Stimulated activated CD4-positive, alpha-beta T cell treated with anti-CD3 and anti-CD28 coated beads, Interleukin-4, amount 100 ng/mL, for 48 hours (primary cell): ENCODE measurements at regions not wholly inside any gene's neighbourhood (a gene's known extent, or its start where the extent isn't known, plus 50 kb on each side); places are given as distances from the start of the nearest gene placed in this dataset.

Experiments used
- DNase-seq, 2 donors: peaks; one replicate each; pipeline ENCODE4 v3.0.0-alpha.2; 2020; ENCODE audit warnings: low read depth in 2 of 2

DNA sequence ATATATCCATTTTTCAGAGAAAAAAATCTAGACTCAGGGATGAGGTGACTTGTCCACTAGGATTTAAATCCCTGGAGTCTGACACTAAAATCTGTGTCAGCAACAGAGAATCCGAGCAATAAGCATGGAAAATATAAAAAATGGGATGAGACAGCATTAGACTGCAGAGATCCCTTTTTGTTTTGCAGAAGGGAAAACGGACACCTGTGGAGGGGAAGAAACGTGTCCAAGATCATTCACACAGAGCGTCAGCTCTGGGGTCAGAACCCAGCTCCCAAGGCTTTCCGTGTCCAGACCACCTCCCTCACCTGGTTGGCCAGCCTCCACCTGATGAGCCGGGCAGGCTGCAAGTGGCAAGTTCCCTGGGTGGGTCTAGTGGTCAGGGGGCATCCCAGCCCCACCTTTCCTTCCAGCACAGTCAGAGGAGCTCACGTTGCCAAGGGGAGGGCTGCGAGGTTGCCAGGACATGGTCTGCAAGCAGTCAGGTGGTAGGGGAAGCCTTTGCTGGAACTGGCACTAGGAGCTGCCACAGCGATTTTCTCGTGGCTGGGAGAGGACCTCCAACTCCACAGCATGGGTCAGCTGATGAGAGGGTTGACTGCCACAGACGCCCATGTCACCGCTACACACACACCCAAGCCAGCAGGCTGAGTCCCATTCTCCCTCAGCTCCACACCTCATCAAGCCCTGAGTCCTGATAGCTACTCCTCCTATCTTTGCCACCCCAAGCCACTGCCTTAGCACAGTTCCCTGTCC, 65.9 kb upstream of the CPLX2 start:
- DNase-seq: no peak

GRCh38 chr5:175808711-175809110, 62.7 kb upstream of the CPLX2 start:
- no peak for DNase-seq

- no peak for DNase-seq
Measured at GRCh38 chr5:175809531-175810121, 61.8 kb upstream of the CPLX2 start.

DNA sequence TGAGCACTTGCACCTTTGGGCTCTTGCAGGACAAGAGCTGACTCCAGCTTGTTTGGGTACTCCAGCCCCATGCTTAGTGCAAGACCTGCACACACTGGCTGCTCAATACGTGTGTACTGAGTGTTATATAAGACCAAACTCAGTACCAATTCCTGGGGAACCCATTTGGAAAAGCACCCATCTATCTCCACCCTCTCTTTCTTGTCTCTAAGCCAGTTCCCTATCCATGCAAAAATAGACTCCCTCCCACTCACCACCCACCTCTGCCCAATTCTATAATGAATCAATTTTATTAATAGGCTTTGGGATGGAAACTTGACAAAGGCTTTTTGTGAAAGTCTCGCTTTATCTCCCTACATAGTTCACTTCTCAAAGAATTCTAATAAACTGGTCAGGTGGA, 60.9 kb upstream of the CPLX2 start:
- no peak for DNase-seq

GRCh38 chr5:175811589-175811988, 59.8 kb upstream of the CPLX2 start:
- DNase-seq: no peak

GRCh38 chr5:175813943-175814630, 57.3 kb upstream of the CPLX2 start:
- no peak for DNase-seq

DNA sequence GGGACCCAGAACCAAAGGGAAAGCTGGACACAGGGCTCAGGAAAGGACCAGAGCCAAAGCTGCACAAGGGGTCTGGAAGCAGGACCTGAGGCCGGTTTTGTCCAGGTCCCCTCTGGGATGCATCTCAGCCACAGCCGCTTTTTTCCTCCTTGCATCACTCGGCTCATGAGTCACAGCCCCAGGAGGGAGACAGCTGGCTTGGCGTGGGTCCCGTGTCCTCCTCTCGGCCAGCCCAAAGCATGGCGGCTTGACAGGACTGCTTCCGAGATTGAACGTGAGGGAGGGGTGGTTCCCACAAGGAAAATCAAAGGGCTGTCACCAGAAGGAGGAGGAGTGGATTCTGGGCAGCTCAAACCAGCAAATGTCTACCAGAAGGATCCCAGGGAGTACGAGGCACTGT, 56.7 kb upstream of the CPLX2 start:
- no peak for DNase-seq

GRCh38 chr5:175815126-175815913, 56.1 kb upstream of the CPLX2 start:
- DNase-seq: no peak

DNA sequence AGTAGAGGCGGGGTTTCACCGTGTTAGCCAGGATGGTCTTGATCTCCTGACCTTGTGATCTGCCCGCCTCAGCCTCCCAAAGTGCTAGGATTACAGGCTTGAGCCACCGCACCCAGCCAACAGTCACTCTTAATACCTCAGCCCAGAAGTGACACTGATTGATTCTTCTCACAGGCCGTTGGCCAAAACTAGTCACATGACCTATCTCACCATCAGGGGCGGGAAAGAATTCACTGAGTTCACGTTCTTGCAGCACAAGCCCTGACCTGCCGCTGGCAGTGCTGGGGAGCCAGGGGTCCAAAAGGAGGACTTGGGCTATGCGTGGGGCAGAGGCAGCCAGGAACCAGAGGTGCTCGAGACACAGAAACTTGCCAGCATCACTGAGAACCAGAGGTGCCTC, 55.0 kb upstream of the CPLX2 start:
- no peak for DNase-seq

DNA sequence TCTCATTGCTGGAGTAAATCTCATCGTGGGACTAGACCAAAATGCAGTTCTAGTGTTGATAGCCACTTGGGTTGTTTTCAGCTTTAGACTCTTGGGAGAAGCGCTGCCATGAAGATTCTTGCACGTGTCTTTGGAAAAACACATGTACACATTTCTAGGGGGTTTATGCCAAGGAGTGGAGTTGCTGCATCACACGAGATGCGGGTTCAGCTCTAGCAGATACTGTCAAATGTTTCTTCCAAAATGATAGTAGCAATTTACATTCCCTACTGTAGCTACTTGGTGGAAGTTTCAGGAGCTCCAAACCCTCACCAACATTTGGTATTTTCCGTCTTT, 52.3 kb upstream of the CPLX2 start:
- no peak for DNase-seq

- no peak for DNase-seq
Measured at GRCh38 chr5:175820230-175820629, 51.1 kb upstream of the CPLX2 start.
